ENCODE measurements at regions not wholly inside any gene's neighbourhood (a gene's known extent, or its start where the extent isn't known, plus 50 kb on each side); places are given as distances from the start of the nearest gene placed in this dataset.

DNA sequence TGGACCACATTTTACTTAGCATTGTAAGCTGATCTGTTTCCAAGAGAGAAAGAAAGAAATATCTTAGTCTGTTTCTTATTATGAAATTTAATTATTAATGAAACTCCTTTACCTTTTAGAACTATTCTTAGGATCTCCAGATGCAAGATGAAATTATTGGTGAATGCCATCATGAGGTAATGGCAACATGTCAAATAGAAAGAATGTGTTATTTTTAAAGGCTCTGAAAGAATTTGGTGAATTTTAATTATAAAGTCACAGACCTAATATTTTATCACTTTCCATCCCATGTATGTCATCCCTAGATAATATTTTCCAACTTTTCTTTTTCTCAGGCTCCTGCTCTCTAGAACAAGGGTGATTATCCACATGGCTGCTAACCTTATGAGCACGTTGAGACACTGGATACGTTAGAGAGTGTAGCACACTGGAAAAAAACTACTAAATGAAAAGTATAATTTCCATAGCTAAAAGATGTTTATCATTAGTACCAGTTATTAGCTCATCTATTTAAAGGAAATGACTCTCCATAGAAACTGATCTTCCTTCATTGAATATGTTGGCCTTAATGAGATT, 95.2 kb upstream of the SCG2 start:
- TF ChIP-seq POLR2AphosphoS5 (IDR thresholded peaks at IDR 0.05; ENCODE audit: low read depth) (no peak), CTCF (IDR thresholded peaks at IDR 0.05; ENCODE audit: insufficient read depth, low read length) (no peak), GABPA (IDR thresholded peaks at IDR 0.05; ENCODE audit: low read depth) (no peak), SPI1 (IDR thresholded peaks at IDR 0.05; ENCODE audit: borderline replicate concordance, low read depth) (no peak)
- TF ChIP-seq, protein P1, sequence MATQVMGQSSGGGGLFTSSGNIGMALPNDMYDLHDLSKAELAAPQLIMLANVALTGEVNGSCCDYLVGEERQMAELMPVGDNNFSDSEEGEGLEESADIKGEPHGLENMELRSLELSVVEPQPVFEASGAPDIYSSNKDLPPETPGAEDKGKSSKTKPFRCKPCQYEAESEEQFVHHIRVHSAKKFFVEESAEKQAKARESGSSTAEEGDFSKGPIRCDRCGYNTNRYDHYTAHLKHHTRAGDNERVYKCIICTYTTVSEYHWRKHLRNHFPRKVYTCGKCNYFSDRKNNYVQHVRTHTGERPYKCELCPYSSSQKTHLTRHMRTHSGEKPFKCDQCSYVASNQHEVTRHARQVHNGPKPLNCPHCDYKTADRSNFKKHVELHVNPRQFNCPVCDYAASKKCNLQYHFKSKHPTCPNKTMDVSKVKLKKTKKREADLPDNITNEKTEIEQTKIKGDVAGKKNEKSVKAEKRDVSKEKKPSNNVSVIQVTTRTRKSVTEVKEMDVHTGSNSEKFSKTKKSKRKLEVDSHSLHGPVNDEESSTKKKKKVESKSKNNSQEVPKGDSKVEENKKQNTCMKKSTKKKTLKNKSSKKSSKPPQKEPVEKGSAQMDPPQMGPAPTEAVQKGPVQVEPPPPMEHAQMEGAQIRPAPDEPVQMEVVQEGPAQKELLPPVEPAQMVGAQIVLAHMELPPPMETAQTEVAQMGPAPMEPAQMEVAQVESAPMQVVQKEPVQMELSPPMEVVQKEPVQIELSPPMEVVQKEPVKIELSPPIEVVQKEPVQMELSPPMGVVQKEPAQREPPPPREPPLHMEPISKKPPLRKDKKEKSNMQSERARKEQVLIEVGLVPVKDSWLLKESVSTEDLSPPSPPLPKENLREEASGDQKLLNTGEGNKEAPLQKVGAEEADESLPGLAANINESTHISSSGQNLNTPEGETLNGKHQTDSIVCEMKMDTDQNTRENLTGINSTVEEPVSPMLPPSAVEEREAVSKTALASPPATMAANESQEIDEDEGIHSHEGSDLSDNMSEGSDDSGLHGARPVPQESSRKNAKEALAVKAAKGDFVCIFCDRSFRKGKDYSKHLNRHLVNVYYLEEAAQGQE (IDR thresholded peaks at IDR 0.05; ENCODE audit: insufficient replicate concordance, low read depth): no peak
- DNase-seq (ENCODE audit: low read depth in 1 of 2, low spot score in 1 of 2): no peak
- Histone ChIP-seq H3K4me3 (replicated peaks; ENCODE audit: insufficient read depth, low read length) (no peak overlapping the region), H3K27me3 (ENCODE audit: insufficient read depth, poor library complexity, severe bottlenecking) (no peaks in the 10 kb centered on the region), H3K27ac (replicated peaks) (no peak overlapping the region)

DNA sequence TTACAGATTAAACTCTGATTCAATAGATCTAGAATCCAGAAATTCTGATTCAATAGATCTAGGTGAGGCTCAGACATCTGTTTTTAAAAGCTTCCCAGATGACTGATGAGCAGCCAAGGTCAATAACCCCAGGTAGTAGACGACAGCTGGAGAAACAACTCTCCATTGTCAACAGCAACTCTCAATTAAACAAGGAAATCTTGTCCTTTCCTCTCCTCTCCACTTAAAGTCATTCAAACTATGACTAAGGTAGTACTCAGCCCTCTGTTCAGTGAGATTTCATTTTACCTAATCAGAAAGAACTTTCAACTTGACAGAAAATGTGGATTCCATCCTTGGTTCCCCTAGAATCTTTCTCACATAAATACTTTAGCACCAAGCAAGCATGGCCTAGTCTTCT, 94.6 kb upstream of the SCG2 start:
- Histone ChIP-seq H3K27me3 (ENCODE audit: insufficient read depth, poor library complexity, severe bottlenecking) (no peaks in the 10 kb centered on the region), H3K27ac (replicated peaks) (no peak overlapping the region), H3K4me3 (replicated peaks; ENCODE audit: insufficient read depth, low read length) (no peak overlapping the region)
- no peak for DNase-seq (ENCODE audit: low read depth in 1 of 2, low spot score in 1 of 2)
- TF ChIP-seq GABPA (IDR thresholded peaks at IDR 0.05; ENCODE audit: low read depth): no peak
- no peak for TF ChIP-seq CTCF (IDR thresholded peaks at IDR 0.05; ENCODE audit: insufficient read depth, low read length)
- no peak for TF ChIP-seq POLR2AphosphoS5 (IDR thresholded peaks at IDR 0.05; ENCODE audit: low read depth)

- no peaks in the 10 kb centered on the region for H3K27me3 ChIP-seq (ENCODE audit: insufficient read depth, poor library complexity, severe bottlenecking)
- no peak overlapping the region for H3K4me3 ChIP-seq (replicated peaks; ENCODE audit: insufficient read depth, low read length)
- DNase-seq (ENCODE audit: low read depth in 1 of 2, low spot score in 1 of 2): peak in 1 of 2 experiments; percentile 11
- no peak for TF ChIP-seq SPI1 (IDR thresholded peaks at IDR 0.05; ENCODE audit: borderline replicate concordance, low read depth)
- no peak for TF ChIP-seq GABPA (IDR thresholded peaks at IDR 0.05; ENCODE audit: low read depth)
- TF ChIP-seq, protein P1 (IDR thresholded peaks at IDR 0.05; ENCODE audit: insufficient replicate concordance, low read depth): no peak
- no peak overlapping the region for H3K27ac ChIP-seq (replicated peaks)
These were observed 90.2 kb upstream of the SCG2 start for GRCh38 chr2:223692191-223692947.

GRCh38 chr2:223688094-223688835, 86.1 kb upstream of the SCG2 start:
- no peak overlapping the region for H3K27ac ChIP-seq (replicated peaks)
- no peak for DNase-seq (ENCODE audit: low read depth in 1 of 2, low spot score in 1 of 2)
- H3K4me3 ChIP-seq (replicated peaks; ENCODE audit: insufficient read depth, low read length): no peak overlapping the region
- no peaks in the 10 kb centered on the region for H3K27me3 ChIP-seq (ENCODE audit: insufficient read depth, poor library complexity, severe bottlenecking)
- TF ChIP-seq GABPA (IDR thresholded peaks at IDR 0.05; ENCODE audit: low read depth) (no peak), SPI1 (IDR thresholded peaks at IDR 0.05; ENCODE audit: borderline replicate concordance, low read depth) (no peak)
